ENCODE measurements at regions not wholly inside any gene's neighbourhood (a gene's known extent, or its start where the extent isn't known, plus 50 kb on each side); places are given as distances from the start of the nearest gene placed in this dataset.

GRCh38 chrX:94813541-94813940 lies 1139.5 kb downstream of the FAM133A start:
- Histone ChIP-seq H3K36me3 (ENCODE audit: control insufficient read depth in 2 of 4, insufficient read depth in 4 of 4, low read length in 3 of 4) (no peaks in the 10 kb centered on the region; a peak in 1 of 8 replicates), H3K18ac (ENCODE audit: extremely low read depth, low read length) (no peak overlapping the region), H3K9me3 (ENCODE audit: insufficient read depth in 2 of 2, low read depth in 1 of 2, low read length in 1 of 2) (no peaks in the 10 kb centered on the region; a peak in 1 of 4 replicates), H2BK15ac (ENCODE audit: low read length) (no peak overlapping the region), H3K79me2 (ENCODE audit: control insufficient read depth in 1 of 2, insufficient read depth in 2 of 2, low read length in 2 of 2) (peaks cover 0 to 3% of the 10 kb centered on the region in 2 experiments; a peak in 1 of 4 replicates), H2BK5ac (ENCODE audit: low read depth, low read length) (no peak overlapping the region), H3K56ac (replicated peaks; ENCODE audit: insufficient read length, low read depth, low read length) (no peak overlapping the region), H3K27ac (ENCODE audit: low read depth, low read length) (no peak overlapping the region), H4K91ac (replicated peaks; ENCODE audit: insufficient read length, low read length) (no peak overlapping the region), H2BK120ac (replicated peaks; ENCODE audit: low read depth, low read length) (no peak overlapping the region), H3K27me3 (replicated peaks in 1 of 4; ENCODE audit: control insufficient read depth in 3 of 4, extremely low read depth in 1 of 4, insufficient read depth in 3 of 4, low read length in 3 of 4) (no peaks in the 10 kb centered on the region), H4K20me1 (replicated peaks in 1 of 2; ENCODE audit: control insufficient read depth in 1 of 2, insufficient read depth in 2 of 2, low read length in 2 of 2) (no peaks in the 10 kb centered on the region), H3K14ac (ENCODE audit: insufficient read length) (no peak overlapping the region), H4K8ac (ENCODE audit: extremely low read depth, insufficient read depth, low read length) (no peak overlapping the region), H2AFZ (ENCODE audit: low read length) (no peak overlapping the region), H2BK20ac (ENCODE audit: low read length) (no peak overlapping the region), H3K4me1 (replicated peaks in 1 of 4; ENCODE audit: control insufficient read depth in 3 of 4, insufficient read depth in 4 of 4, low read length in 3 of 4) (peaks cover 0 to 5% (median 0%) of the 10 kb centered on the region in 4 experiments; a peak in 2 of 7 replicates), H3K4me3 (ENCODE audit: extremely low read depth in 1 of 4, insufficient read depth in 2 of 4, low read depth in 3 of 4, low read length in 4 of 4) (no peak overlapping the region), H3K23me2 (ENCODE audit: low read depth, low read length) (no peaks in the 10 kb centered on the region), H3K9ac (replicated peaks in 1 of 4; ENCODE audit: extremely low read depth in 1 of 4, low read depth in 3 of 4, low read length in 3 of 4) (no peak overlapping the region), H3K4ac (replicated peaks; ENCODE audit: insufficient read length, low read depth, low read length) (no peak overlapping the region), H2AK5ac (ENCODE audit: low read depth, low read length) (no peak overlapping the region), H3K4me2 (ENCODE audit: insufficient read depth in 1 of 2, low read depth in 2 of 2, low read length in 2 of 2) (no peak overlapping the region), H4K5ac (ENCODE audit: insufficient read length, low read depth, low read length) (no peak overlapping the region), H3K23ac (ENCODE audit: insufficient read length) (no peak overlapping the region), H3K79me1 (ENCODE audit: low read depth, low read length) (peaks cover 2% of the 10 kb centered on the region; the same call in 1 of the 2 replicates), H2BK12ac (ENCODE audit: low read depth, low read length) (no peak overlapping the region)
- ChIA-PET POLR2A (ENCODE audit: partially characterized antibody) (no interaction called here), CTCF (ENCODE audit: partially characterized antibody) (no interaction called here)
- TF ChIP-seq KDM5A (IDR thresholded peaks at IDR 0.05; ENCODE audit: low read length) (no peak), POU5F1 (IDR thresholded peaks at IDR 0.05; ENCODE audit: low read depth, low read length) (no peak), GTF2F1 (IDR thresholded peaks at IDR 0.05; ENCODE audit: borderline replicate concordance, low read depth, low read length) (no peak), ZNF274 (IDR thresholded peaks at IDR 0.05; ENCODE audit: borderline replicate concordance, extremely low read depth, low read length) (no peak), PHF8 (conservative IDR thresholded peaks at IDR 0.05; ENCODE audit: low read depth, low read length) (no peak), SRF (IDR thresholded peaks at IDR 0.05; ENCODE audit: low read depth, low read length) (no peak), SUZ12 (IDR thresholded peaks at IDR 0.05; ENCODE audit: low read length) (no peak), SIX5 (IDR thresholded peaks at IDR 0.05; ENCODE audit: low read depth, low read length) (no peak), CEBPB (IDR thresholded peaks at IDR 0.05; ENCODE audit: low read depth, low read length) (no peak), SIRT6 (IDR thresholded peaks at IDR 0.05; ENCODE audit: low read length) (no peak), JUN (IDR thresholded peaks at IDR 0.05; ENCODE audit: low read depth, low read length) (no peak), EGR1 (IDR thresholded peaks at IDR 0.05; ENCODE audit: borderline replicate concordance, low read depth, low read length) (no peak), RXRA (IDR thresholded peaks at IDR 0.05; ENCODE audit: insufficient read depth, low read depth, low read length) (no peak), SIN3A (conservative IDR thresholded peaks at IDR 0.05 in 1 of 2, IDR thresholded peaks at IDR 0.05 in 1 of 2; ENCODE audit: low read depth in 1 of 2, low read length in 2 of 2) (no peak), GABPA (IDR thresholded peaks at IDR 0.05; ENCODE audit: borderline replicate concordance, insufficient read depth, low read length) (no peak)
- DNase-seq (ENCODE audit: low read depth in 1 of 2, low spot score in 2 of 2) (no peak), FAIRE-seq (no peak)
- 100% methylated on average over 1 of the region's 1 CpG; no CpG with 5 or more reads in 1 of the 2 experiments for WGBS, 2 experiments (ENCODE audit: extremely low coverage in 1 of 2, insufficient coverage in 1 of 2, insufficient read length in 1 of 2, insufficient replicate concordance in 2 of 2, low coverage in 1 of 2, low lambda C conversion rate in 2 of 2, missing lambda C conversion rate in 1 of 2)

All from H1 (cell line).